Epithelial cell of proximal tubule (primary cell): ENCODE measurements at regions not wholly inside any gene's neighbourhood (a gene's known extent, or its start where the extent isn't known, plus 50 kb on each side); places are given as distances from the start of the nearest gene placed in this dataset.

Experiments
- DNase-seq: peaks from one replicate; pipeline ENCODE4 v3.0.0-alpha.2; 2011; ENCODE audit warnings: low read depth
- H3K4me3 ChIP-seq: 2 replicates; pipeline ENCODE4 v1.5.1; 2011; ENCODE audit warnings: low read depth, mild to moderate bottlenecking, low read length
- TF ChIP-seq, protein P1 (sequence below): conservative IDR thresholded peaks from 2 replicates; pipeline ENCODE4 v1.5.1; 2012; ENCODE audit warnings: low read depth, mild to moderate bottlenecking, low read length

DNA sequence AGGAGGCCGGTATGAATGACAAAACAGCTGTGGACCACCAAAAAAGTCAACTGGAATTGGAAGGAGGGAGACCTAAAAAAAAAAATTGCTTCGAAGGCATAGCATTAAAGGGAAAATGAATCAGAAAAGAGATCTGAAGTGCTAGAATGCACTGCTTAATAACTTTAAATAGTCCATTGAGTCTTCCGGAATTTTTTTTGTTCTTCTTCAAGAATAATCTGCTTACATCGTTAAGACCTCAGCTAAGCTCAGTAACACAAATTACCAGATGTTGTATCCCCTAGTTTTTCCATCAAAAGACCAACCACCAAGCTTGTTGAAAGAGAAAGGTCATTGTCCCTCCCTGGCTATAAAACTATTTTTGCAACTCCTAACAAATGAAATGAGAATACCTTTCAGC, 560.5 kb downstream of the NR2F2 start:
- no peak for DNase-seq
- TF ChIP-seq, protein P1, sequence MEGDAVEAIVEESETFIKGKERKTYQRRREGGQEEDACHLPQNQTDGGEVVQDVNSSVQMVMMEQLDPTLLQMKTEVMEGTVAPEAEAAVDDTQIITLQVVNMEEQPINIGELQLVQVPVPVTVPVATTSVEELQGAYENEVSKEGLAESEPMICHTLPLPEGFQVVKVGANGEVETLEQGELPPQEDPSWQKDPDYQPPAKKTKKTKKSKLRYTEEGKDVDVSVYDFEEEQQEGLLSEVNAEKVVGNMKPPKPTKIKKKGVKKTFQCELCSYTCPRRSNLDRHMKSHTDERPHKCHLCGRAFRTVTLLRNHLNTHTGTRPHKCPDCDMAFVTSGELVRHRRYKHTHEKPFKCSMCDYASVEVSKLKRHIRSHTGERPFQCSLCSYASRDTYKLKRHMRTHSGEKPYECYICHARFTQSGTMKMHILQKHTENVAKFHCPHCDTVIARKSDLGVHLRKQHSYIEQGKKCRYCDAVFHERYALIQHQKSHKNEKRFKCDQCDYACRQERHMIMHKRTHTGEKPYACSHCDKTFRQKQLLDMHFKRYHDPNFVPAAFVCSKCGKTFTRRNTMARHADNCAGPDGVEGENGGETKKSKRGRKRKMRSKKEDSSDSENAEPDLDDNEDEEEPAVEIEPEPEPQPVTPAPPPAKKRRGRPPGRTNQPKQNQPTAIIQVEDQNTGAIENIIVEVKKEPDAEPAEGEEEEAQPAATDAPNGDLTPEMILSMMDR: no peak
- no peak overlapping the region for H3K4me3 ChIP-seq

DNA sequence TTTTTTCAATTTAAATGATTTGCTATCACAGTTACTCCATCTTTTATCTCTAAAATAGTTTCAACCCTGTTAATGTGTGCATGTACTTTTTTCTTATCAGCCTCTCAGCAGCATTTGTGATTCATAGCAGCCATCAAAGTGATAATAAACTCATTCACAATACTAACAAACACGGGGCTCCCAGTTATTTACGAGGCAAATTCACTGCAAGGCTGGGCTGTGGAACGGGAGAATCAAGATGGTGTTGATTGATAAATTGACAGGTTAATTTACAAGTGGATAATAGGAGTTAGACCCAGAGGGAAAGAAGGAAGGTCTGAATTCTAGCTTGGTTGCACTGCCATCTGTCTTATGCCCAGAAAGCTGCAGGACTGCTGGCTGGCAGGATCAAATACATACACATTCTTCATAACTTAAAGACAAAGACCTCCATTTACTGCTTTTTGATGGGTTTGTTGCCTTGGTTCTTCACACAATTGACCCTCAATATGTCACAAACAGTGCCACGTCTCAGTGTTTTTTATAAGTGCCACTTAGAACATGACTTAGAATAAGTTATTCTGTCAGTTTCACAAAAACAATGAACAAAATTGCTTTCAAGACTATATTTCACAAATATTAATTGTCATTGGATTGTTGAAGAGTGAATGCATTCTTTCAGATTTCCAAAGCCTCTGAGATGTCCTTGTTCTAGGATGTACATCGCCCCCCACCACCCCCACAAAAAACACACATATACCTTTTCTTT, 562.8 kb downstream of the NR2F2 start:
- DNase-seq: no peak

DNA sequence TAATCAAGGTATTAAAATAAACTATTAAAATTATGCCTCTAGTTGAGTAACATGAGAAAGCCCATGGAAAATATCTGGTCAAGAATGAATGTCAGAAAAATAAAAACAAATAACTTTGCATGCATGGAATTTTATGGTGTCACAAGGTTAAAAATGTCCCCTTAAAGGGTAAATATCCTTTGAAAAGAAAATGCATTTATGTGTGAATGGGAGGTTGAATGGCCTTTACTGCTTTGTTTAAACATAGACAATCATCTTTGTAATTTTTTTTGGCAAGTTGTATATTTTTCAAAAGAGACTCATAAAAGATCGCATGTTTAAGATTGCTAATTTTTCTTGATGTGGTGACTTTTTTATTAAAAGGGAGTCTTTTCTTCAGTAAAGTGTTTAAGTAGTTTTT, 564.2 kb downstream of the NR2F2 start:
- H3K4me3 ChIP-seq: no peak overlapping the region
- TF ChIP-seq, protein P1: no peak
- DNase-seq: no peak

More for the DNA sequence above, 562.8 kb downstream of the NR2F2 start:
- no peak overlapping the region for H3K4me3 ChIP-seq
- TF ChIP-seq, protein P1: peak; percentile 92

DNA sequence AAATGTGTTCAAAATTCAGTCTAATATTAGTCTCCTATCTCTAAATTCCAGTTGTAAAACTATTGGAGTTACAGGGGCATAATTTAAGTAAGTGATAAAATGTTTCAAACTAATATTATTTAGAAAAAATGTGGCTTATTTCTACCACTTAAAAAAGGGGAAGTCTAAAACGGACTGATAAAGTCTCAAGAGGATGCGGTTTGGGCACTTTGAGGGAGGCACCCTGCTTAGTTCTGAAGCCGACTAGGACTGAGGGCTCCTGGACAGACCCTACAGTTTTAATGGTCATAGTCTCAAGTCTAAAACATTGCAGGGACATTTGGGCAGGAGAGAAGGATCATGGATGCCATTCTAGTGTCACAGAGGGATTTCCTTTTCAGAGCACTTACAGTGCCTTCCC, 566.3 kb downstream of the NR2F2 start:
- no peak overlapping the region for H3K4me3 ChIP-seq
- TF ChIP-seq, protein P1: no peak
- DNase-seq: no peak

DNA sequence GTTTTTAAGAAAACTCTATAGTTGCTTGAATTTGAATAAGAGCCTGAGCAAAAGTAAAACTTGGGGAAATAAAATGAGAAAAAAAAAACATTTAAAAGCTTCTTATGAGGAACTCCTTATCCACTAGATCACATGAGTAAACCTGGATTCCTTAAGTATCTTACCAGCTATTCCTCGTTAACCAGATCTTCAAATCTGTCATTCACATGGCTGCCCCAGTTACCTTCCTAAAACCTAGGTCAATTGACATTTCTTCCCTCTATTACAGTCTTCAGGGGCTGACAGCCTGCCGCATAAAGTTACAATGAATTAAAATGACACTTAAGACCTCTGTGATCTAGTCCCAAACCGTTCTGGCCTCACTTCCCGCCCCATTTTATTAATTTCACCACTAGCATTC, 583.6 kb downstream of the NR2F2 start:
- TF ChIP-seq, protein P1: no peak
- H3K4me3 ChIP-seq: no peak overlapping the region
- no peak for DNase-seq

DNA sequence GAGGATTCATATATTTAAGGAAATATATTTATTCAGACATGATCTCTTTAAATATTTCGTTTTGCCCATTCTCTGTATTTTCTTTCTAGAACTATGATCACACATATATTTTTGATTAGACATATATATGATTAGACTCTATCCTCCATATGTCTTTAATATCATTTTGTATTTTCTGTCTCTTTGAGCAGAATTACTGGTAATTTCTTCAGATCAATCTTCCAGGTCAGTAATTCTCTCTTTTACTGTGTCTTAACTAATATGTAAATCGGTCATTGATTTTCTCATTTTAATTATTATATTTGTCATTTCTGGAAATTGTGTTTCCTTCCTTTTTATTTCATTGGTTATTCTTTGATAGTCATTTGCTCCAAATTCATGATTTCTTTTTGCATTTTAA, 586.2 kb downstream of the NR2F2 start:
- no peak overlapping the region for H3K4me3 ChIP-seq
- DNase-seq: no peak
- TF ChIP-seq, protein P1: no peak

DNA sequence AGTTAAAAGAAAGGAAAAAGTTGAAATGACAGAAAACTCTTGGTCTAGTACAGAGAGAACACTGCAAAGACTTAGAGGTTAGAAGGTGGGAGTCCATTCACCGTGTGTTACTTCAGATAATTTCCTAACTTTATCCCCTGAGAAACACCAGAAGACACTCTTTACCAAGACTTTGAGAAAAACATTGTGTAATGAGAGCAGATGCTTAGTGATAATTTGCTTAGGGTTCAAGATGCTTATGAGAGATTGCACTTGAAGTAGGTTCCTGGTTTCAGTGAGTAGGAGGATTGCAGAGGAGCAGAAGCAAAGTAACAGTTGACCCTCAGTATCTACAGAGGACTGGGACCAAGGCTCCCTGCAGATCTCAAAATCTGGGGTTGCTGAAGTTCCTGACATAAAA, 594.1 kb downstream of the NR2F2 start:
- DNase-seq: no peak
- TF ChIP-seq, protein P1: no peak
- H3K4me3 ChIP-seq: no peak overlapping the region
